Mesothelial cell of epicardium (in vitro differentiated cells): ENCODE measurements at regions not wholly inside any gene's neighbourhood (a gene's known extent, or its start where the extent isn't known, plus 50 kb on each side); places are given as distances from the start of the nearest gene placed in this dataset.

Source experiments
- DNase-seq, 2 experiments: peaks; one replicate each; pipeline ENCODE4 v3.0.0; 2021; ENCODE audit warnings: low spot score in 2 of 2; ENCODE audit not compliant: unreplicated experiment in 2 of 2
- H3K27ac Mint-ChIP-seq: 2 replicates; pipeline ENCODE4 v1.8.0; 2021; ENCODE audit warnings: mixed read lengths
- H3K27me3 Mint-ChIP-seq: 2 replicates; pipeline ENCODE4 v1.8.0; 2021; ENCODE audit warnings: low read depth, mixed read lengths
- H3K36me3 Mint-ChIP-seq: 2 replicates; pipeline ENCODE4 v1.8.0; 2021; ENCODE audit warnings: mixed read lengths
- H3K4me1 Mint-ChIP-seq: 2 replicates; pipeline ENCODE4 v1.8.0; 2021; ENCODE audit warnings: mixed read lengths
- H3K4me3 Mint-ChIP-seq: 2 replicates; pipeline ENCODE4 v1.8.0; 2021; ENCODE audit warnings: mild to moderate bottlenecking, moderate library complexity, mixed read lengths
- H3K9me3 Mint-ChIP-seq: 2 replicates; pipeline ENCODE4 v1.8.0; 2021; ENCODE audit warnings: mixed read lengths
- TF ChIP-seq, protein P1 (sequence below): fragments of 200-600 bp; sonication (generic); IDR thresholded peaks from one replicate; pipeline ENCODE4 v1.5.0; 2021; ENCODE audit warnings: antibody characterized with exemption; ENCODE audit not compliant: unreplicated experiment

DNA sequence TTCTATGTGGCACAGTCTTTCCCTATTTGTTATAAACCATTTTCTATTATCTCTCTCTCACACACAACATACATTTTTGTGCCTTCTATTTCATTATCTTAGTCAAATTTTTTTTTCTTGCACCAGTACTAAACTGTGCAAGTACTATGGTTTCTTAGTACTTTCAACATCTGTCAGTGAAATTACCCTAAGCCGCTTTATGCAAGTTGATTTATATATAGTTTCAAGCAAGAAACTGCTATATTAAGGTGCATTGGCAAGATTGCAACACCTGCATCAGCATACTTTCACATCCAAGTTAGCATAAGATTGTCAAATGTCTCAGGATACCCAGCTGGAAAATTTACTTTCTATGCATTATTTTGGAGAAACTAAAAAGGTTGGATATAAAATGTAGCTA, 180.2 kb upstream of the FSTL5 start:
- no peaks in the 10 kb centered on the region for H3K27me3 Mint-ChIP-seq
- H3K36me3 Mint-ChIP-seq = no peaks in the 10 kb centered on the region
- no peak overlapping the region for H3K4me3 Mint-ChIP-seq

GRCh38 chr4:162341533-162341932, 177.7 kb upstream of the FSTL5 start:
- H3K27me3 Mint-ChIP-seq = no peaks in the 10 kb centered on the region

More for the DNA sequence above, 180.2 kb upstream of the FSTL5 start:
- Mint-ChIP-seq H3K9me3 (peaks cover 3% of the 10 kb centered on the region), H3K4me1 (no peaks in the 10 kb centered on the region), H3K27ac (no peak overlapping the region)
- TF ChIP-seq, protein P1, sequence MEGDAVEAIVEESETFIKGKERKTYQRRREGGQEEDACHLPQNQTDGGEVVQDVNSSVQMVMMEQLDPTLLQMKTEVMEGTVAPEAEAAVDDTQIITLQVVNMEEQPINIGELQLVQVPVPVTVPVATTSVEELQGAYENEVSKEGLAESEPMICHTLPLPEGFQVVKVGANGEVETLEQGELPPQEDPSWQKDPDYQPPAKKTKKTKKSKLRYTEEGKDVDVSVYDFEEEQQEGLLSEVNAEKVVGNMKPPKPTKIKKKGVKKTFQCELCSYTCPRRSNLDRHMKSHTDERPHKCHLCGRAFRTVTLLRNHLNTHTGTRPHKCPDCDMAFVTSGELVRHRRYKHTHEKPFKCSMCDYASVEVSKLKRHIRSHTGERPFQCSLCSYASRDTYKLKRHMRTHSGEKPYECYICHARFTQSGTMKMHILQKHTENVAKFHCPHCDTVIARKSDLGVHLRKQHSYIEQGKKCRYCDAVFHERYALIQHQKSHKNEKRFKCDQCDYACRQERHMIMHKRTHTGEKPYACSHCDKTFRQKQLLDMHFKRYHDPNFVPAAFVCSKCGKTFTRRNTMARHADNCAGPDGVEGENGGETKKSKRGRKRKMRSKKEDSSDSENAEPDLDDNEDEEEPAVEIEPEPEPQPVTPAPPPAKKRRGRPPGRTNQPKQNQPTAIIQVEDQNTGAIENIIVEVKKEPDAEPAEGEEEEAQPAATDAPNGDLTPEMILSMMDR = no peak
- DNase-seq = no peak

DNA sequence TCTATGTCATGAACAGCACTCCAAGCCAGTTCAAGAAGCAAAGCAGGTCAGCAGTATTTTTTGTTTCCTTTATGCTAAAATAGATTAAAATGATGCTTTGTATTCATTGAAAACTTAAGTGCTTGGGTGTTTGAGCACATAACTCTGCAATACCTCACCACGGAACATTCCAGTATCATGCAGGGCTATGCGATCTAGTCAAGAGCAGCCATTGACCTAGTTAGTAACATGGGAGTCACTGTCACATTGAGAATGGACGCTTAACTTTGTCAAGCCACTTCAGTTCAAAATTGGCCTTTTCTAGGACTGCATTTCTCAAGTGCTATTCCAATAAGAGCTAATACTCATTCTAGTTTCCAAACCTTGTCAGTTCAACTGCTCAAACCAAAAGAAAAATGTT, 160.1 kb upstream of the FSTL5 start:
- TF ChIP-seq, protein P1 = no peak
- no peaks in the 10 kb centered on the region for H3K4me1 Mint-ChIP-seq
- H3K27ac Mint-ChIP-seq = no peak overlapping the region
- no peak overlapping the region for H3K4me3 Mint-ChIP-seq
- no peak for DNase-seq
- no peaks in the 10 kb centered on the region for H3K27me3 Mint-ChIP-seq
- H3K36me3 Mint-ChIP-seq = no peaks in the 10 kb centered on the region
- no peaks in the 10 kb centered on the region for H3K9me3 Mint-ChIP-seq

More at GRCh38 chr4:162341533-162341932, 177.7 kb upstream of the FSTL5 start:
- no peak overlapping the region for H3K4me3 Mint-ChIP-seq
- peaks cover 7% of the 10 kb centered on the region for H3K9me3 Mint-ChIP-seq
- no peak overlapping the region for H3K27ac Mint-ChIP-seq
- no peaks in the 10 kb centered on the region for H3K4me1 Mint-ChIP-seq
- H3K36me3 Mint-ChIP-seq = no peaks in the 10 kb centered on the region
- TF ChIP-seq, protein P1 = no peak
- no peak for DNase-seq

GRCh38 chr4:162322054-162322453, 158.3 kb upstream of the FSTL5 start:
- no peaks in the 10 kb centered on the region for H3K36me3 Mint-ChIP-seq
- DNase-seq = no peak
- H3K27ac Mint-ChIP-seq = no peak overlapping the region
- H3K9me3 Mint-ChIP-seq = no peaks in the 10 kb centered on the region
- TF ChIP-seq, protein P1 = no peak
- H3K27me3 Mint-ChIP-seq = no peaks in the 10 kb centered on the region
- H3K4me1 Mint-ChIP-seq = no peaks in the 10 kb centered on the region
- no peak overlapping the region for H3K4me3 Mint-ChIP-seq

- no peak overlapping the region for H3K27ac Mint-ChIP-seq
- H3K9me3 Mint-ChIP-seq = peaks cover 34% of the 10 kb centered on the region
- TF ChIP-seq, protein P1 = no peak
- no peak for DNase-seq
- no peak overlapping the region for H3K4me3 Mint-ChIP-seq
- no peaks in the 10 kb centered on the region for H3K4me1 Mint-ChIP-seq
- H3K36me3 Mint-ChIP-seq = no peaks in the 10 kb centered on the region
- no peaks in the 10 kb centered on the region for H3K27me3 Mint-ChIP-seq
These were observed 122.0 kb upstream of the FSTL5 start for GRCh38 chr4:162285753-162286152.

DNA sequence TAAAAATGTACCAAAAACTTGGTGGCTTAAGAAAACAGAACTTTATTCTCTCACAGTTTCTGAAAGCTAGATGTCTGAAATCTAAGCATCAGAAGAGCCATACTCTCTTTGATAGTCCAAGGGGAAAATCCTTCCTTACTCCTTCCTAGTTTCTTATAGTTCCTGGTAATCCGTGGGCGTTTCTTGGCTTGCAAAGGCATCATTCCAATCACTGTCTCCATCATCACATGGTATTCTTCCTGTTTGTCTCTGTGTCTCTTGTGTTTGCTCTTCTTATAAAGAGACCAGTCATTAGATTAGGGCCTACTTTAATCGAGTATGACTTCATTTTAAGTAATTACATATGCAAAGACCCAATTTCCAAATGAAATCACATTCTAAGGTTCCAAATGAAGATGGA, 118.9 kb upstream of the FSTL5 start:
- no peaks in the 10 kb centered on the region for H3K4me1 Mint-ChIP-seq
- TF ChIP-seq, protein P1 = no peak
- no peak overlapping the region for H3K27ac Mint-ChIP-seq
- no peaks in the 10 kb centered on the region for H3K27me3 Mint-ChIP-seq
- peaks cover 10% of the 10 kb centered on the region for H3K9me3 Mint-ChIP-seq
- H3K36me3 Mint-ChIP-seq = no peaks in the 10 kb centered on the region
- no peak for DNase-seq
- no peak overlapping the region for H3K4me3 Mint-ChIP-seq
